HG03095 (cell line): ENCODE measurements at regions not wholly inside any gene's neighbourhood (a gene's known extent, or its start where the extent isn't known, plus 50 kb on each side); places are given as distances from the start of the nearest gene placed in this dataset.

ENCODE experiments used
- ATAC-seq: cut with Tn5 transposase; IDR thresholded peaks from one replicate; pipeline ENCODE4 v1.9.1; 2021; ENCODE audit warnings: moderate library complexity; ENCODE audit not compliant: unreplicated experiment

GRCh38 chr17:51540151-51540550 lies 279.8 kb downstream of the UTP18 start:
- ATAC-seq: no peak

- ATAC-seq: no peak
These were observed 280.9 kb downstream of the UTP18 start for GRCh38 chr17:51541215-51541614.

- no peak for ATAC-seq
These were observed 285.8 kb downstream of the UTP18 start for GRCh38 chr17:51546114-51546513.

- no peak for ATAC-seq
These were observed 287.8 kb downstream of the UTP18 start for GRCh38 chr17:51548125-51548524.

- no peak for ATAC-seq
These were observed 294.8 kb downstream of the UTP18 start for GRCh38 chr17:51555153-51555552.

GRCh38 chr17:51559778-51560177 lies 299.4 kb downstream of the UTP18 start:
- ATAC-seq: no peak

GRCh38 chr17:51560398-51560797 lies 300.1 kb downstream of the UTP18 start:
- ATAC-seq: no peak

GRCh38 chr17:51563961-51564360 lies 303.6 kb downstream of the UTP18 start:
- no peak for ATAC-seq

GRCh38 chr17:51572115-51572514 lies 311.8 kb downstream of the UTP18 start:
- no peak for ATAC-seq
